ENCODE measurements at regions not wholly inside any gene's neighbourhood (a gene's known extent, or its start where the extent isn't known, plus 50 kb on each side); places are given as distances from the start of the nearest gene placed in this dataset.

GRCh38 chr5:33079548-33079947, 361.2 kb upstream of the TARS1 start:
- TF ChIP-seq, protein P1, sequence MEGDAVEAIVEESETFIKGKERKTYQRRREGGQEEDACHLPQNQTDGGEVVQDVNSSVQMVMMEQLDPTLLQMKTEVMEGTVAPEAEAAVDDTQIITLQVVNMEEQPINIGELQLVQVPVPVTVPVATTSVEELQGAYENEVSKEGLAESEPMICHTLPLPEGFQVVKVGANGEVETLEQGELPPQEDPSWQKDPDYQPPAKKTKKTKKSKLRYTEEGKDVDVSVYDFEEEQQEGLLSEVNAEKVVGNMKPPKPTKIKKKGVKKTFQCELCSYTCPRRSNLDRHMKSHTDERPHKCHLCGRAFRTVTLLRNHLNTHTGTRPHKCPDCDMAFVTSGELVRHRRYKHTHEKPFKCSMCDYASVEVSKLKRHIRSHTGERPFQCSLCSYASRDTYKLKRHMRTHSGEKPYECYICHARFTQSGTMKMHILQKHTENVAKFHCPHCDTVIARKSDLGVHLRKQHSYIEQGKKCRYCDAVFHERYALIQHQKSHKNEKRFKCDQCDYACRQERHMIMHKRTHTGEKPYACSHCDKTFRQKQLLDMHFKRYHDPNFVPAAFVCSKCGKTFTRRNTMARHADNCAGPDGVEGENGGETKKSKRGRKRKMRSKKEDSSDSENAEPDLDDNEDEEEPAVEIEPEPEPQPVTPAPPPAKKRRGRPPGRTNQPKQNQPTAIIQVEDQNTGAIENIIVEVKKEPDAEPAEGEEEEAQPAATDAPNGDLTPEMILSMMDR (IDR thresholded peaks at IDR 0.05; ENCODE audit: low read length), result no peak
- TF ChIP-seq EZH2 (optimal IDR thresholded peaks at IDR 0.05; ENCODE audit: low read depth, low read length), result no peak
- no peak for TF ChIP-seq EZH2phosphoT487 (IDR thresholded peaks at IDR 0.05; ENCODE audit: low read length)
